DND-41 (cell line): ENCODE measurements at regions not wholly inside any gene's neighbourhood (a gene's known extent, or its start where the extent isn't known, plus 50 kb on each side); places are given as distances from the start of the nearest gene placed in this dataset.

Experiments used
- ATAC-seq: fragments of 200-7000 bp; cut with Tn5 transposase; 3 replicates; pipeline ENCODE4 v1.9.1; 2021; ENCODE audit warnings: low read depth; ENCODE audit not compliant: insufficient read depth
- DNase-seq: peaks from one replicate; pipeline ENCODE4 v3.0.0-alpha.2; 2020
- H2AFZ ChIP-seq: 2 replicates; pipeline ENCODE4 v1.6.0; 2012; ENCODE audit warnings: low read depth, low read length
- H3K27ac ChIP-seq: 2 replicates; pipeline ENCODE4 v1.5.1; 2012; ENCODE audit warnings: low read length, inconsistent platforms
- H3K27me3 ChIP-seq: fragments of 200-600 bp; sonication (generic); 2 replicates; pipeline ENCODE4 v1.6.0; 2012; ENCODE audit warnings: low read length, mild to moderate bottlenecking, inconsistent platforms; ENCODE audit not compliant: insufficient read depth, poor library complexity
- H3K36me3 ChIP-seq: 2 replicates; pipeline ENCODE4 v1.5.1; 2012; ENCODE audit warnings: low read length, inconsistent platforms; ENCODE audit not compliant: insufficient read depth
- H3K4me1 ChIP-seq: 2 replicates; pipeline ENCODE4 v1.5.1; 2012; ENCODE audit warnings: mild to moderate bottlenecking, low read length; ENCODE audit not compliant: insufficient read depth
- H3K4me2 ChIP-seq: 2 replicates; pipeline ENCODE4 v1.6.0; 2012; ENCODE audit warnings: mild to moderate bottlenecking, moderate library complexity, low read length, inconsistent platforms; ENCODE audit not compliant: insufficient read depth
- H3K4me3 ChIP-seq, 2 experiments: fragments of 200-600 bp in 1 of 2; shearing (Covaris generic) in 1 of 2; 2 replicates each; pipeline ENCODE4 v1.5.1; 2012 to 2016; ENCODE audit warnings: inconsistent platforms in 2 of 2, low read length in 2 of 2, mild to moderate bottlenecking in 2 of 2, low read depth in 1 of 2, moderate library complexity in 1 of 2
- H3K79me2 ChIP-seq: 2 replicates; pipeline ENCODE4 v1.6.0; 2012; ENCODE audit warnings: low read length, inconsistent platforms; ENCODE audit not compliant: insufficient read depth
- H3K9ac ChIP-seq: 2 replicates; pipeline ENCODE4 v1.6.0; 2012; ENCODE audit warnings: low read depth, mild to moderate bottlenecking, inconsistent platforms, low read length, moderate library complexity
- H3K9me3 ChIP-seq: 2 replicates; pipeline ENCODE4 v1.5.1; 2012; ENCODE audit warnings: low read length, moderate library complexity, mild to moderate bottlenecking, inconsistent platforms; ENCODE audit not compliant: insufficient read depth, severe bottlenecking
- H4K20me1 ChIP-seq: 2 replicates; pipeline ENCODE4 v1.6.0; 2012; ENCODE audit warnings: low read length; ENCODE audit not compliant: insufficient read depth
- EZH2 ChIP-seq: IDR thresholded peaks from 3 replicates; pipeline ENCODE4 v1.6.1; 2012; ENCODE audit warnings: borderline replicate concordance, low read depth, mild to moderate bottlenecking, moderate library complexity, low read length, inconsistent platforms; ENCODE audit not compliant: severe bottlenecking
- TF ChIP-seq, protein P1 (sequence below): IDR thresholded peaks from 2 replicates; pipeline ENCODE4 v1.5.1; 2012; ENCODE audit warnings: borderline replicate concordance, low read length, moderate library complexity, mild to moderate bottlenecking; ENCODE audit not compliant: poor library complexity, severe bottlenecking; ENCODE audit errors: extremely low read depth

- Histone ChIP-seq H3K4me3 (no peak overlapping the region), H3K79me2 (no peaks in the 10 kb centered on the region), H3K4me2 (no peak overlapping the region), H3K9me3 (no peaks in the 10 kb centered on the region), H3K27me3 (peaks cover 10% of the 10 kb centered on the region), H3K36me3 (no peaks in the 10 kb centered on the region), H3K27ac (no peak overlapping the region), H4K20me1 (no peaks in the 10 kb centered on the region), H2AFZ (no peak overlapping the region), H3K9ac (no peak overlapping the region), H3K4me1 (no peaks in the 10 kb centered on the region)
- DNase-seq = no peak
- no peak for TF ChIP-seq EZH2
- TF ChIP-seq, protein P1, sequence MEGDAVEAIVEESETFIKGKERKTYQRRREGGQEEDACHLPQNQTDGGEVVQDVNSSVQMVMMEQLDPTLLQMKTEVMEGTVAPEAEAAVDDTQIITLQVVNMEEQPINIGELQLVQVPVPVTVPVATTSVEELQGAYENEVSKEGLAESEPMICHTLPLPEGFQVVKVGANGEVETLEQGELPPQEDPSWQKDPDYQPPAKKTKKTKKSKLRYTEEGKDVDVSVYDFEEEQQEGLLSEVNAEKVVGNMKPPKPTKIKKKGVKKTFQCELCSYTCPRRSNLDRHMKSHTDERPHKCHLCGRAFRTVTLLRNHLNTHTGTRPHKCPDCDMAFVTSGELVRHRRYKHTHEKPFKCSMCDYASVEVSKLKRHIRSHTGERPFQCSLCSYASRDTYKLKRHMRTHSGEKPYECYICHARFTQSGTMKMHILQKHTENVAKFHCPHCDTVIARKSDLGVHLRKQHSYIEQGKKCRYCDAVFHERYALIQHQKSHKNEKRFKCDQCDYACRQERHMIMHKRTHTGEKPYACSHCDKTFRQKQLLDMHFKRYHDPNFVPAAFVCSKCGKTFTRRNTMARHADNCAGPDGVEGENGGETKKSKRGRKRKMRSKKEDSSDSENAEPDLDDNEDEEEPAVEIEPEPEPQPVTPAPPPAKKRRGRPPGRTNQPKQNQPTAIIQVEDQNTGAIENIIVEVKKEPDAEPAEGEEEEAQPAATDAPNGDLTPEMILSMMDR = no peak
- no peak for ATAC-seq
These were observed 245.8 kb upstream of the MAP3K1 start for GRCh38 chr5:56569566-56569965.

DNA sequence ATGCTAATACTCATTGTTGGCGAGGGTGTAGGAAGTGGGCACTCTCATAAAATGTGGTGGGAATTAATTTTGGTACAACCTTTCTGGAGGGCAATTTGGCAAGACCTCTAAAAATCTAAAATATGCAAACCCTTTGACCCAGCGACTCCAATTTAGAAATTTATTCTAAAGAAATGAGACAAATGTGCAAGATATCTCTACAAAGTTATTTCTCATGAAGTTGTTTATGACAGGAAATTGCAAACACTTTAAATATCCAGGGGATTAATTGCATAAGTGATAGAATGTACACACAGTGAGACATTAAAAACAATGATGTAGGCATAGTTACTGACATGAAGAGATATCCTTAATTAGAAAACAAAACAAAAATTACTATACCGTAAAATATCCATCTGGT, 246.3 kb upstream of the MAP3K1 start:
- Histone ChIP-seq H3K36me3 (no peaks in the 10 kb centered on the region), H4K20me1 (no peaks in the 10 kb centered on the region), H3K9ac (no peak overlapping the region), H3K79me2 (no peaks in the 10 kb centered on the region), H3K9me3 (no peaks in the 10 kb centered on the region), H2AFZ (no peak overlapping the region), H3K4me1 (no peaks in the 10 kb centered on the region), H3K4me3 (no peak overlapping the region), H3K27ac (no peak overlapping the region), H3K4me2 (no peak overlapping the region), H3K27me3 (peaks cover 10% of the 10 kb centered on the region)
- TF ChIP-seq, protein P1 = no peak
- DNase-seq (no peak), ATAC-seq (no peak)

DNA sequence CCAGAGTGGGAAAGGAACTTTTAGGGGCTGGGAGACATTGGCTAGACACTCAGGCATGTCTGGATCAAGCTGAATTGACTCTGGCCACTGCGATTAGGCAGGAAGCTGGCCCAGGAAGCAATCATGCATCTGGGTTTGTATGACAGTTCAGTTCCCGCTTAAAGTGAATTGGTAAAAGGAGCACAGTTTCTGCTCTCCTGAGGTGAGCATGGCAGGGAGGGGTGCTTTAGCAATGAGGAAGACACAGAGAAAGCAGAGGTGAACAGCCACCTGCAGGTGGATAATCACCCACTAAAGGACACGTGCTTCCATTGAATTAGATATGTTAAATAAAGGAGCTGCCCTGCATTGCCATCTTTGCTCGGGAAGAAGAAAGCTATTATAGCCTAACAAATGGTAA, 248.1 kb upstream of the MAP3K1 start:
- Histone ChIP-seq H3K4me3 (no peak overlapping the region), H3K27me3 (peaks cover 10% of the 10 kb centered on the region), H4K20me1 (no peaks in the 10 kb centered on the region), H3K4me2 (no peak overlapping the region), H3K27ac (no peak overlapping the region), H3K79me2 (no peaks in the 10 kb centered on the region), H2AFZ (no peak overlapping the region), H3K9ac (no peak overlapping the region), H3K4me1 (no peaks in the 10 kb centered on the region), H3K9me3 (no peaks in the 10 kb centered on the region), H3K36me3 (no peaks in the 10 kb centered on the region)
- no peak for ATAC-seq
- TF ChIP-seq EZH2 = no peak
- TF ChIP-seq, protein P1 = no peak
- DNase-seq = no peak
